ENCODE measurements at regions not wholly inside any gene's neighbourhood (a gene's known extent, or its start where the extent isn't known, plus 50 kb on each side); places are given as distances from the start of the nearest gene placed in this dataset.
A peak's percentile ranks its signal among the peaks of the same experiment; 100 is the strongest.

- no peak for TF ChIP-seq IRF3 (IDR thresholded peaks at IDR 0.05; ENCODE audit: low read depth, low read length)
Measured at GRCh38 chr6:105804000-105804399, 282.1 kb upstream of the PRDM1 start (continued).

- Histone ChIP-seq H2AFZ (ENCODE audit: low read depth) (no peak overlapping the region), H3K9me2 (no peaks in the 10 kb centered on the region), H3K4me2 (no peak overlapping the region; the same call in 1 of the 2 replicates), H3K27ac (ENCODE audit: low read depth in 2 of 2, low read length in 1 of 2) (peak overlapping the region; percentile 16 to 72; a peak in 2 of 4 replicates), H3K36me3 (replicated peaks in 1 of 2; ENCODE audit: control insufficient read depth in 1 of 2, insufficient read depth in 2 of 2, low read length in 1 of 2) (no peaks in the 10 kb centered on the region), H3K27me3 (ENCODE audit: insufficient read depth) (no peaks in the 10 kb centered on the region), H4K20me1 (ENCODE audit: insufficient read depth) (no peaks in the 10 kb centered on the region), H3K79me2 (ENCODE audit: insufficient read depth) (no peaks in the 10 kb centered on the region), H3K4me1 (ENCODE audit: control insufficient read depth in 1 of 2, insufficient read depth in 2 of 2, low read depth in 1 of 2, low read length in 1 of 2) (peaks cover 0 to 5% of the 10 kb centered on the region in 2 experiments; a peak in 1 of 4 replicates), H3K4me3 (ENCODE audit: low read depth in 2 of 2, low read length in 1 of 2) (no peak overlapping the region), H3K9ac (no peak overlapping the region), H3K9me3 (no peaks in the 10 kb centered on the region), H3F3A (replicated peaks; ENCODE audit: insufficient read depth) (peaks cover 11% of the 10 kb centered on the region)
- no peak for DNase-seq
- POLR2A ChIA-PET: no interaction called here
- CTCF ChIA-PET: interaction anchor here (0.5 kb wide), 1 partner anchor 636 kb away, joined by 4 read pairs; no protein-coding TSS in a partner anchor
- 62% methylated on average over 2 of the region's 2 CpGs for WGBS (ENCODE audit: low lambda C conversion rate)
- TF ChIP-seq NFIC (IDR thresholded peaks at IDR 0.05; ENCODE audit: borderline replicate concordance) (no peak), REST (IDR thresholded peaks at IDR 0.05; ENCODE audit: low read depth, low read length) (no peak), USF1 (IDR thresholded peaks at IDR 0.05; ENCODE audit: borderline replicate concordance, low read depth) (no peak), ELF1 (IDR thresholded peaks at IDR 0.05) (no peak), PBX3 (IDR thresholded peaks at IDR 0.05) (no peak)
Measured at GRCh38 chr6:105803442-105803841, 282.7 kb upstream of the PRDM1 start.

- Histone ChIP-seq H3K9ac (no peak overlapping the region), H3K4me3 (ENCODE audit: low read depth in 2 of 2, low read length in 1 of 2) (no peak overlapping the region), H3K36me3 (replicated peaks in 1 of 2; ENCODE audit: control insufficient read depth in 1 of 2, insufficient read depth in 2 of 2, low read length in 1 of 2) (no peaks in the 10 kb centered on the region), H3K4me1 (ENCODE audit: control insufficient read depth in 1 of 2, insufficient read depth in 2 of 2, low read depth in 1 of 2, low read length in 1 of 2) (peaks cover 0 to 5% of the 10 kb centered on the region in 2 experiments; a peak in 1 of 4 replicates), H3K4me2 (no peak overlapping the region), H3K27me3 (ENCODE audit: insufficient read depth) (no peaks in the 10 kb centered on the region), H3K9me3 (no peaks in the 10 kb centered on the region), H3K27ac (ENCODE audit: low read depth in 2 of 2, low read length in 1 of 2) (peak overlapping the region in 1 of 2 experiments; percentile 72; a peak in 1 of 4 replicates), H3K9me2 (no peaks in the 10 kb centered on the region), H3K79me2 (ENCODE audit: insufficient read depth) (no peaks in the 10 kb centered on the region), H2AFZ (ENCODE audit: low read depth) (no peak overlapping the region), H4K20me1 (ENCODE audit: insufficient read depth) (no peaks in the 10 kb centered on the region), H3F3A (replicated peaks; ENCODE audit: insufficient read depth) (peaks cover 11% of the 10 kb centered on the region)
- ChIA-PET CTCF (interaction anchor here (0.9 kb wide), 1 partner anchor 13 kb away, joined by 3 read pairs; no protein-coding TSS in a partner anchor), POLR2A (no interaction called here)
- 71% methylated on average over 3 of the region's 3 CpGs for WGBS (ENCODE audit: low lambda C conversion rate)
- TF ChIP-seq SIN3A (IDR thresholded peaks at IDR 0.05; ENCODE audit: borderline replicate concordance, low read depth, low read length): no peak
- TF ChIP-seq RXRA (IDR thresholded peaks at IDR 0.05; ENCODE audit: borderline replicate concordance, low read depth): no peak
- DNase-seq: no peak
Measured at GRCh38 chr6:105802703-105803102, 283.4 kb upstream of the PRDM1 start.
